K562 (cell line): ENCODE measurements at regions not wholly inside any gene's neighbourhood (a gene's known extent, or its start where the extent isn't known, plus 50 kb on each side); places are given as distances from the start of the nearest gene placed in this dataset.

Source experiments
- ATAC-seq: fragments of 200-7000 bp; cut with Tn5 transposase; 3 replicates; pipeline ENCODE4 v1.9.1; 2020; ENCODE audit warnings: moderate library complexity
- BruUV-seq: library from RNA; stranded (reverse); fragments of 400-500 nt; replicated peaks from 2 replicates; lab custom pipeline; 2021; lab: Mats Ljungman, UMichigan
- CTCF ChIA-PET: fragments of 300-600 bp; formaldehyde crosslinking; extraction: SDS; loops from one replicate; lab custom pipeline; 2021; ENCODE audit warnings: low intra/inter-chr PET ratio; lab: Yijun Ruan, JAX
- POLR2A ChIA-PET: fragments of 300-600, 350-650 bp; sonication (Branson Sonifier 250); formaldehyde crosslinking; extraction: SDS; loops from one replicate; lab custom pipeline; 2021; ENCODE audit warnings: antibody characterized with exemption, inconsistent platforms; lab: Yijun Ruan, JAX
- DNase-seq, 4 experiments: peaks; one replicate each; pipeline versions ENCODE4 v3.0.0 to v3.0.0-alpha.2; 2011 to 2018; ENCODE audit warnings: low spot score in 3 of 4, mixed read lengths in 3 of 4; ENCODE audit errors: extremely low read depth in 1 of 4
- FAIRE-seq: peaks from 2 replicates; lab custom pipeline; 2011; peaks lifted over from hg19 to GRCh38; lab: Jason Lieb, UNC
- H2AFZ ChIP-seq: 2 replicates; pipeline ENCODE4 v1.6.0; 2011; ENCODE audit warnings: low read depth, low read length, control low read depth, inconsistent platforms
- H3K27ac ChIP-seq: fragments of 200-600 bp; 3 replicates; pipeline ENCODE4 v1.8.0; 2011; ENCODE audit warnings: low read depth, mild to moderate bottlenecking, control low read depth, inconsistent platforms, low read length, moderate library complexity, mixed read lengths; ENCODE audit errors: extremely low read depth
- H3K27me3 ChIP-seq, 2 experiments: fragments of 300-600 bp in 1 of 2; 2 replicates in 1 of 2; 3 replicates in 1 of 2; pipeline versions ENCODE4 v1.6.0 to v1.8.0; 2011; ENCODE audit warnings: inconsistent platforms in 2 of 2, low read length in 2 of 2, mild to moderate bottlenecking in 1 of 2, mixed read lengths in 1 of 2, moderate library complexity in 1 of 2; ENCODE audit not compliant: control insufficient read depth in 2 of 2, insufficient read depth in 2 of 2
- H3K36me3 ChIP-seq: fragments of 300-600 bp; 3 replicates; pipeline ENCODE4 v1.8.0; 2011; ENCODE audit warnings: mild to moderate bottlenecking, low read length, inconsistent platforms; ENCODE audit not compliant: control insufficient read depth, insufficient read depth
- H3K4me1 ChIP-seq, 2 experiments: fragments of 200-600 bp in 1 of 2; replicated peaks in 1 of 2; 2 replicates in 1 of 2; 3 replicates in 1 of 2; pipeline versions ENCODE4 v1.5.1 to v1.8.0; 2011; ENCODE audit warnings: inconsistent platforms in 2 of 2, low read length in 2 of 2, mild to moderate bottlenecking in 1 of 2, mixed read lengths in 1 of 2, moderate library complexity in 1 of 2; ENCODE audit not compliant: control insufficient read depth in 2 of 2, insufficient read depth in 2 of 2
- H3K4me2 ChIP-seq: 2 replicates; pipeline ENCODE4 v1.6.1; 2011; ENCODE audit warnings: low read length, control low read depth, inconsistent platforms, mixed read lengths; ENCODE audit not compliant: insufficient read depth
- H3K4me3 ChIP-seq: fragments of 200-600 bp; sonication (generic), shearing (Covaris generic); 2 replicates; pipeline ENCODE4 v1.5.1; 2016; ENCODE audit warnings: control low read depth, inconsistent platforms
- H3K79me2 ChIP-seq: fragments of 200-600 bp; 3 replicates; pipeline ENCODE4 v1.8.0; 2011; ENCODE audit warnings: low read length, inconsistent platforms; ENCODE audit not compliant: control insufficient read depth, insufficient read depth
- H3K9ac ChIP-seq, 2 experiments: 2 replicates each; pipeline versions ENCODE4 v1.6.0 to v1.6.1; 2011; ENCODE audit warnings: low read depth in 2 of 2, low read length in 2 of 2, control low read depth in 1 of 2, inconsistent platforms in 1 of 2, mild to moderate bottlenecking in 1 of 2, mixed read lengths in 1 of 2; ENCODE audit not compliant: insufficient read depth in 1 of 2
- H3K9me1 ChIP-seq: one replicate; pipeline ENCODE4 v1.6.0; 2011; ENCODE audit warnings: inconsistent platforms, mild to moderate bottlenecking, low read length, moderate library complexity; ENCODE audit not compliant: control insufficient read depth, insufficient read depth
- H3K9me3 ChIP-seq: replicated peaks from 2 replicates; pipeline ENCODE4 v1.5.1; 2011; ENCODE audit warnings: low read depth, low read length, inconsistent platforms; ENCODE audit not compliant: control insufficient read depth, insufficient read depth
- H4K20me1 ChIP-seq: replicated peaks from 2 replicates; pipeline ENCODE4 v1.6.1; 2011; ENCODE audit warnings: low read length, inconsistent platforms, mixed read lengths; ENCODE audit not compliant: control insufficient read depth, insufficient read depth
- BHLHE40 ChIP-seq: IDR thresholded peaks from 2 replicates; pipeline ENCODE4 v1.6.1; 2011; ENCODE audit warnings: low read length, improper control_type of control experiment
- BRCA1 ChIP-seq, 2 experiments: fragments of 450-650 bp in 1 of 2; sonication (generic) in 1 of 2; formaldehyde crosslinking in 1 of 2; IDR thresholded peaks; 2 replicates each; pipeline versions ENCODE4 v1.5.0 to v1.6.1; 2017 to 2020; ENCODE audit warnings: mild to moderate bottlenecking in 1 of 2, missing genetic modification reagents in 1 of 2
- EZH2 ChIP-seq: IDR thresholded peaks from 2 replicates; pipeline ENCODE4 v1.6.1; 2012; ENCODE audit warnings: low read depth, mild to moderate bottlenecking, inconsistent platforms, low read length, borderline replicate concordance
- MEIS2 ChIP-seq: fragments of 450-650 bp; IDR thresholded peaks from 2 replicates; pipeline ENCODE4 v1.6.1; 2014; ENCODE audit warnings: mild to moderate bottlenecking; ENCODE audit not compliant: partially characterized antibody
- NCOA1 ChIP-seq: fragments of 450-650 bp; IDR thresholded peaks from 2 replicates; pipeline ENCODE4 v1.6.1; 2016; ENCODE audit warnings: low read depth
- NR1H2 ChIP-seq: sonication (generic); formaldehyde crosslinking; IDR thresholded peaks from 2 replicates; pipeline ENCODE4 v1.4.0; 2020; ENCODE audit warnings: mild to moderate bottlenecking, missing genetic modification reagents
- POLR2G ChIP-seq: fragments of 200-400 bp; formaldehyde crosslinking; IDR thresholded peaks from 2 replicates; pipeline ENCODE4 v1.6.1; 2017; ENCODE audit warnings: low read depth, mild to moderate bottlenecking, antibody characterized with exemption, low read length, moderate library complexity
- POU5F1 ChIP-seq: fragments of 150-350 bp; IDR thresholded peaks from 2 replicates; pipeline ENCODE4 v1.6.1; 2014; ENCODE audit warnings: borderline replicate concordance, low read length, low read depth, mild to moderate bottlenecking; ENCODE audit not compliant: partially characterized antibody
- SOX6 ChIP-seq: fragments of 450-650 bp; IDR thresholded peaks from 2 replicates; pipeline ENCODE4 v1.6.1; 2014; ENCODE audit warnings: mild to moderate bottlenecking
- SRSF7 ChIP-seq: fragments of 200-400 bp; formaldehyde crosslinking; optimal IDR thresholded peaks from 2 replicates; pipeline ENCODE3; 2017; ENCODE audit warnings: mild to moderate bottlenecking, low read depth, low read length
- TAF7 ChIP-seq: fragments of 450-650 bp; IDR thresholded peaks from 2 replicates; pipeline ENCODE4 v1.6.1; 2016; ENCODE audit warnings: missing genetic modification characterization, missing compliant biosample characterization
- TEAD2 ChIP-seq: fragments of 450-650 bp; IDR thresholded peaks from 2 replicates; pipeline ENCODE4 v1.6.1; 2016; ENCODE audit warnings: missing genetic modification characterization, control low read depth, missing compliant biosample characterization
- TGIF2 ChIP-seq: sonication (generic); formaldehyde crosslinking; IDR thresholded peaks from 2 replicates; pipeline ENCODE4 v1.8.1; 2022; ENCODE audit warnings: mild to moderate bottlenecking, missing genetic modification reagents, moderate library complexity
- ZNF232 ChIP-seq: sonication (generic); formaldehyde crosslinking; IDR thresholded peaks from 2 replicates; pipeline ENCODE4 v1.8.0; 2022; ENCODE audit warnings: mild to moderate bottlenecking, missing genetic modification reagents
- ZNF41 ChIP-seq: fragments of 250-450 bp; sonication (Bioruptor Pico); conservative IDR thresholded peaks from 2 replicates; pipeline ENCODE4 v1.4.0; 2020; ENCODE audit warnings: mild to moderate bottlenecking
- ZNF717 ChIP-seq: fragments of 250-450 bp; sonication (Bioruptor Pico); IDR thresholded peaks from 2 replicates; pipeline ENCODE4 v1.5.0; 2021
- WGBS: fragments of 100-300 bp; shearing (Covaris generic); methylation state at CpG from one replicate; pipeline ENCODE4 v1.1.6; 2016; ENCODE audit warnings: low coverage, mixed read lengths; ENCODE audit not compliant: insufficient coverage; ENCODE audit errors: missing lambda C conversion rate; 5-methylcytosine and 5-hydroxymethylcytosine counted together
- in situ Hi-C: fragments of 300-500 bp; cut with MboI; formaldehyde crosslinking; loops from 4 replicates; pipeline ENCODE4 v1.15.0; 2018; ENCODE audit warnings: inconsistent platforms, mixed read lengths
- intact Hi-C: fragments of 100-400 bp; cut with micrococcal nuclease; formaldehyde crosslinking; loops from 2 replicates; pipeline ENCODE4 v1.14.2; 2022
- TF ChIP-seq, protein P1 (sequence below): fragments of 450-650 bp; formaldehyde crosslinking; IDR thresholded peaks from 2 replicates; pipeline ENCODE4 v1.4.0; 2020; ENCODE audit warnings: mild to moderate bottlenecking, moderate library complexity
- TF ChIP-seq, protein P2 (sequence below): fragments of 250-450 bp; sonication (Bioruptor Pico); IDR thresholded peaks from 2 replicates; pipeline ENCODE4 v1.4.0; 2020; ENCODE audit warnings: mild to moderate bottlenecking, moderate library complexity
- TF ChIP-seq, protein P3 (sequence below): IDR thresholded peaks from 3 replicates; pipeline ENCODE4 v1.6.1; 2011; ENCODE audit warnings: borderline replicate concordance, mild to moderate bottlenecking, moderate library complexity; ENCODE audit not compliant: insufficient read length; ENCODE audit errors: extremely low read depth

DNA sequence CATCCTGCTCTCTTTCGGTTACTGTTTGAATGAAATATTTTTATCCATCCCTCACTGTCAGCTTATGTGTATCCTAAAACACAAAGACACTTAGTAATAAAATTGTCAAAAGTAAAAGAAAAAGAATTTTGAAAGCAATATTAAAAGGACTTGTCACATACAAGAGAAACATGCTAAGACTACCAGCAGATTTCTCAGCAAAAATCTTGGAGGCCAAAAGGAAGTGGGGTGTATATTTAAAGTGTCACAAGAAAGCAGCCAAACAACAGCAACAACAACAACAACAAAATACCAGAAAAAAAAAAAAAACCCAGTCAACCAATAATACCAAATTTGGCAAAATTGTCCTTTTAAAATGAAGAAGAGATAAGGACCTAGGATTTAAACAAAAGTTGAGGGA lies 678.7 kb upstream of the TYRP1 start (continued):
- TF ChIP-seq, protein P1, sequence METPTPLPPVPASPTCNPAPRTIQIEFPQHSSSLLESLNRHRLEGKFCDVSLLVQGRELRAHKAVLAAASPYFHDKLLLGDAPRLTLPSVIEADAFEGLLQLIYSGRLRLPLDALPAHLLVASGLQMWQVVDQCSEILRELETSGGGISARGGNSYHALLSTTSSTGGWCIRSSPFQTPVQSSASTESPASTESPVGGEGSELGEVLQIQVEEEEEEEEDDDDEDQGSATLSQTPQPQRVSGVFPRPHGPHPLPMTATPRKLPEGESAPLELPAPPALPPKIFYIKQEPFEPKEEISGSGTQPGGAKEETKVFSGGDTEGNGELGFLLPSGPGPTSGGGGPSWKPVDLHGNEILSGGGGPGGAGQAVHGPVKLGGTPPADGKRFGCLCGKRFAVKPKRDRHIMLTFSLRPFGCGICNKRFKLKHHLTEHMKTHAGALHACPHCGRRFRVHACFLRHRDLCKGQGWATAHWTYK (CRISPR knock-in tag): no peak
- TF ChIP-seq TAF7 (tag) (no peak), BRCA1 (IDR thresholded peaks at IDR 0.05) (no peak), BRCA1 (CRISPR knock-in tag; IDR thresholded peaks at IDR 0.05) (no peak), TEAD2 (no peak), ZNF717 (CRISPR knock-in tag) (no peak), SRSF7 (no peak), TGIF2 (CRISPR knock-in tag) (no peak), NCOA1 (no peak), NR1H2 (no peak), MEIS2 (no peak), POLR2G (no peak), ZNF41 (CRISPR knock-in tag) (no peak)

DNA sequence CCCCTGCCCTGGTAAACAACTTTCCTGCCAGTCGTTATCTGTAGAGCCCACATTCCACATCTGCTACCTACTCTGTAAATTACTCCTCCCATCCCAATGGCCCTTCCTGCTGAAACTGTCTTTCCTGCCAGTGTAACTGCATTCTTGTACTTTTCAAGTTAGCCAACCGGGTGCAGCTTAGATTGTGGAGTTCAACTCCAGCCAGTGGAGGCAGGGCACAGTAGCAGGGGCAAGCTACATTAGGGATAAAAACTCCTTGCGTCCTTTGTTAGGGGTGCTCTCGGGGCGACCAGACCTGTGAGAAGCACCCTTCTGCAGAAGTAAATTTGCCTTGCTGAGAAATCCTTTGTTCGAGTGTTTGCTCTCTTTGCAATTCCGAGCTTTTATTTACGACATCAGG lies 639.0 kb upstream of the TYRP1 start:
- H3K79me2 ChIP-seq: no peaks in the 10 kb centered on the region
- ATAC-seq (no peak), FAIRE-seq (no peak), DNase-seq (no peak)
- no peaks in the 10 kb centered on the region for H3K27me3 ChIP-seq
- no TSS peak for BruUV-seq
- H4K20me1 ChIP-seq: no peaks in the 10 kb centered on the region
- H3K4me2 ChIP-seq: no peak overlapping the region
- no peak overlapping the region for H2AFZ ChIP-seq
- ChIA-PET CTCF (no interaction called here), POLR2A (no interaction called here)
- no peaks in the 10 kb centered on the region for H3K9me1 ChIP-seq
- intact Hi-C loops (no loop called here), in situ Hi-C loops (no loop called here)
- no peaks in the 10 kb centered on the region for H3K36me3 ChIP-seq
- H3K27ac ChIP-seq: no peak overlapping the region
- no peaks in the 10 kb centered on the region for H3K4me1 ChIP-seq
- H3K4me3 ChIP-seq: no peak overlapping the region
- WGBS: 1% methylated on average over 8 of the region's 8 CpGs
- no peak overlapping the region for H3K9ac ChIP-seq
- no peaks in the 10 kb centered on the region for H3K9me3 ChIP-seq
- TF ChIP-seq EZH2 (no peak), ZNF232 (CRISPR knock-in tag) (no peak), BHLHE40 (no peak), SOX6 (no peak), POU5F1 (no peak)
- TF ChIP-seq, protein P2, sequence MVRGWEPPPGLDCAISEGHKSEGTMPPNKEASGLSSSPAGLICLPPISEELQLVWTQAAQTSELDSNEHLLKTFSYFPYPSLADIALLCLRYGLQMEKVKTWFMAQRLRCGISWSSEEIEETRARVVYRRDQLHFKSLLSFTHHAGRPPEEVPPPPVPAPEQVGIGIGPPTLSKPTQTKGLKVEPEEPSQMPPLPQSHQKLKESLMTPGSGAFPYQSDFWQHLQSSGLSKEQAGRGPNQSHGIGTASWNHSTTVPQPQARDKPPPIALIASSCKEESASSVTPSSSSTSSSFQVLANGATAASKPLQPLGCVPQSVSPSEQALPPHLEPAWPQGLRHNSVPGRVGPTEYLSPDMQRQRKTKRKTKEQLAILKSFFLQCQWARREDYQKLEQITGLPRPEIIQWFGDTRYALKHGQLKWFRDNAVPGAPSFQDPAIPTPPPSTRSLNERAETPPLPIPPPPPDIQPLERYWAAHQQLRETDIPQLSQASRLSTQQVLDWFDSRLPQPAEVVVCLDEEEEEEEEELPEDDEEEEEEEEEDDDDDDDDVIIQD (CRISPR knock-in tag): no peak
- TF ChIP-seq, protein P3, sequence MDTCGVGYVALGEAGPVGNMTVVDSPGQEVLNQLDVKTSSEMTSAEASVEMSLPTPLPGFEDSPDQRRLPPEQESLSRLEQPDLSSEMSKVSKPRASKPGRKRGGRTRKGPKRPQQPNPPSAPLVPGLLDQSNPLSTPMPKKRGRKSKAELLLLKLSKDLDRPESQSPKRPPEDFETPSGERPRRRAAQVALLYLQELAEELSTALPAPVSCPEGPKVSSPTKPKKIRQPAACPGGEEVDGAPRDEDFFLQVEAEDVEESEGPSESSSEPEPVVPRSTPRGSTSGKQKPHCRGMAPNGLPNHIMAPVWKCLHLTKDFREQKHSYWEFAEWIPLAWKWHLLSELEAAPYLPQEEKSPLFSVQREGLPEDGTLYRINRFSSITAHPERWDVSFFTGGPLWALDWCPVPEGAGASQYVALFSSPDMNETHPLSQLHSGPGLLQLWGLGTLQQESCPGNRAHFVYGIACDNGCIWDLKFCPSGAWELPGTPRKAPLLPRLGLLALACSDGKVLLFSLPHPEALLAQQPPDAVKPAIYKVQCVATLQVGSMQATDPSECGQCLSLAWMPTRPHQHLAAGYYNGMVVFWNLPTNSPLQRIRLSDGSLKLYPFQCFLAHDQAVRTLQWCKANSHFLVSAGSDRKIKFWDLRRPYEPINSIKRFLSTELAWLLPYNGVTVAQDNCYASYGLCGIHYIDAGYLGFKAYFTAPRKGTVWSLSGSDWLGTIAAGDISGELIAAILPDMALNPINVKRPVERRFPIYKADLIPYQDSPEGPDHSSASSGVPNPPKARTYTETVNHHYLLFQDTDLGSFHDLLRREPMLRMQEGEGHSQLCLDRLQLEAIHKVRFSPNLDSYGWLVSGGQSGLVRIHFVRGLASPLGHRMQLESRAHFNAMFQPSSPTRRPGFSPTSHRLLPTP: no peak
